Trophoblast cell (in vitro differentiated cells and primary cell): ENCODE measurements at regions not wholly inside any gene's neighbourhood (a gene's known extent, or its start where the extent isn't known, plus 50 kb on each side); places are given as distances from the start of the nearest gene placed in this dataset.

ENCODE experiments used
- DNase-seq, 2 donors: peaks; one replicate each; pipeline ENCODE4 v3.0.0-alpha.2; 2016
- H2AFZ ChIP-seq: 2 replicates; pipeline ENCODE4 v1.6.1; 2013; ENCODE audit warnings: low read length, moderate library complexity, mild to moderate bottlenecking; ENCODE audit not compliant: insufficient read depth, poor library complexity
- H2AK5ac ChIP-seq: 2 replicates; pipeline ENCODE4 v1.6.1; 2013; ENCODE audit warnings: mild to moderate bottlenecking, low read length
- H2BK120ac ChIP-seq: 2 replicates; pipeline ENCODE4 v1.6.1; 2013; ENCODE audit warnings: low read length, mild to moderate bottlenecking, moderate library complexity; ENCODE audit not compliant: insufficient read depth, poor library complexity
- H2BK12ac ChIP-seq: 2 replicates; pipeline ENCODE4 v1.6.1; 2013; ENCODE audit warnings: mild to moderate bottlenecking, low read length, moderate library complexity
- H2BK5ac ChIP-seq: 2 replicates; pipeline ENCODE4 v1.6.1; 2013; ENCODE audit warnings: low read length, low read depth, moderate library complexity, mild to moderate bottlenecking; ENCODE audit not compliant: poor library complexity
- H3K14ac ChIP-seq: 2 replicates; pipeline ENCODE4 v1.6.1; 2013; ENCODE audit warnings: mild to moderate bottlenecking, low read length
- H3K18ac ChIP-seq: 2 replicates; pipeline ENCODE4 v1.6.1; 2013; ENCODE audit warnings: mild to moderate bottlenecking, low read length
- H3K23ac ChIP-seq: 2 replicates; pipeline ENCODE4 v1.6.1; 2013; ENCODE audit warnings: low read length
- H3K27ac ChIP-seq: 2 replicates; pipeline ENCODE4 v1.5.1; 2013; ENCODE audit warnings: low read depth, mild to moderate bottlenecking, inconsistent platforms, low read length, moderate library complexity
- H3K27me3 ChIP-seq: 2 replicates; pipeline ENCODE4 v1.6.1; 2013; ENCODE audit warnings: inconsistent platforms, mild to moderate bottlenecking, low read length, moderate library complexity; ENCODE audit not compliant: insufficient read depth
- H3K36me3 ChIP-seq, 2 experiments: 1 replicate in 1 of 2; 2 replicates in 1 of 2; pipeline ENCODE4 v1.6.1; 2013; ENCODE audit warnings: low read length in 2 of 2, mild to moderate bottlenecking in 2 of 2, moderate library complexity in 1 of 2; ENCODE audit not compliant: insufficient read depth in 2 of 2, control insufficient read depth in 1 of 2
- H3K4ac ChIP-seq: 2 replicates; pipeline ENCODE4 v1.6.1; 2013; ENCODE audit warnings: low read depth, mild to moderate bottlenecking, low read length, moderate library complexity
- H3K4me1 ChIP-seq, 2 experiments: 1 replicate in 1 of 2; 2 replicates in 1 of 2; pipeline ENCODE4 v1.6.1; 2013; ENCODE audit warnings: low read length in 2 of 2, mild to moderate bottlenecking in 2 of 2, moderate library complexity in 1 of 2; ENCODE audit not compliant: insufficient read depth in 2 of 2, control insufficient read depth in 1 of 2
- H3K4me2 ChIP-seq: 2 replicates; pipeline ENCODE4 v1.6.1; 2013; ENCODE audit warnings: inconsistent platforms, mild to moderate bottlenecking, low read length, moderate library complexity
- H3K4me3 ChIP-seq: 2 replicates; pipeline ENCODE4 v1.5.1; 2013; ENCODE audit warnings: mild to moderate bottlenecking, low read depth, low read length, inconsistent platforms
- H3K79me1 ChIP-seq: one replicate; pipeline ENCODE4 v1.6.1; 2013; ENCODE audit warnings: low read length
- H3K79me2 ChIP-seq: 2 replicates; pipeline ENCODE4 v1.6.1; 2013; ENCODE audit warnings: low read length, mild to moderate bottlenecking; ENCODE audit not compliant: control insufficient read depth, insufficient read depth, poor library complexity
- H3K9ac ChIP-seq: 2 replicates; pipeline ENCODE4 v1.6.1; 2013; ENCODE audit warnings: mild to moderate bottlenecking, low read length
- H3K9me3 ChIP-seq: 2 replicates; pipeline ENCODE4 v1.6.1; 2013; ENCODE audit warnings: low read depth, mild to moderate bottlenecking, control low read depth, inconsistent platforms, low read length; ENCODE audit not compliant: insufficient read depth
- H4K12ac ChIP-seq: 2 replicates; pipeline ENCODE4 v1.6.1; 2013; ENCODE audit warnings: low read depth, mild to moderate bottlenecking, low read length, moderate library complexity
- H4K8ac ChIP-seq: 2 replicates; pipeline ENCODE4 v1.6.1; 2013; ENCODE audit warnings: low read depth, mild to moderate bottlenecking, low read length, moderate library complexity
- H4K91ac ChIP-seq: one replicate; pipeline ENCODE4 v1.6.1; 2013; ENCODE audit warnings: low read depth, mild to moderate bottlenecking, low read length, moderate library complexity
- WGBS: extraction: QIAGEN DNeasy Blood & Tissue Kit; methylation state at CpG from one replicate; pipeline ENCODE4 v1.1.7; 2013; ENCODE audit warnings: missing lambda C conversion rate; ENCODE audit not compliant: insufficient read length, insufficient coverage; ENCODE audit errors: extremely low coverage; 5-methylcytosine and 5-hydroxymethylcytosine counted together

- Histone ChIP-seq H4K8ac (no peak overlapping the region), H3K18ac (no peak overlapping the region), H3K4me1 (no peaks in the 10 kb centered on the region), H3K9ac (no peak overlapping the region), H2BK5ac (no peak overlapping the region), H3K23ac (no peak overlapping the region), H2BK12ac (no peak overlapping the region), H4K12ac (no peak overlapping the region), H3K27me3 (no peaks in the 10 kb centered on the region), H3K4me3 (no peak overlapping the region), H2AK5ac (no peak overlapping the region), H3K79me1 (no peaks in the 10 kb centered on the region), H3K36me3 (no peaks in the 10 kb centered on the region), H3K4ac (no peak overlapping the region), H3K14ac (no peak overlapping the region), H3K27ac (no peak overlapping the region), H4K91ac (no peak overlapping the region), H3K9me3 (peaks cover 1% of the 10 kb centered on the region), H3K79me2 (no peaks in the 10 kb centered on the region), H2BK120ac (no peak overlapping the region), H3K4me2 (no peak overlapping the region), H2AFZ (no peak overlapping the region)
- WGBS, result no CpG with 5 or more reads among the region's 3 CpGs
- DNase-seq, result no peak
Observed at GRCh38 chr15:38080651-38081275, 146.3 kb downstream of the TMCO5A start.

GRCh38 chr15:38084289-38084688 lies 149.8 kb downstream of the TMCO5A start:
- H3K36me3 ChIP-seq, result no peaks in the 10 kb centered on the region
- H3K18ac ChIP-seq, result no peak overlapping the region
- H3K14ac ChIP-seq, result no peak overlapping the region
- no peaks in the 10 kb centered on the region for H3K79me1 ChIP-seq
- no peaks in the 10 kb centered on the region for H3K9me3 ChIP-seq
- no peak overlapping the region for H3K23ac ChIP-seq
- H3K9ac ChIP-seq, result no peak overlapping the region
- H4K8ac ChIP-seq, result no peak overlapping the region
- H2BK12ac ChIP-seq, result no peak overlapping the region
- no peak overlapping the region for H2AFZ ChIP-seq
- H3K27me3 ChIP-seq, result no peaks in the 10 kb centered on the region
- no peak overlapping the region for H2BK5ac ChIP-seq
- no peak overlapping the region for H2BK120ac ChIP-seq
- H3K4me1 ChIP-seq, result no peaks in the 10 kb centered on the region
- H3K79me2 ChIP-seq, result no peaks in the 10 kb centered on the region
- no peak for DNase-seq
- no peak overlapping the region for H3K4ac ChIP-seq
- H3K4me3 ChIP-seq, result no peak overlapping the region
- no peak overlapping the region for H4K91ac ChIP-seq
- no peak overlapping the region for H4K12ac ChIP-seq
- H2AK5ac ChIP-seq, result no peak overlapping the region
- H3K27ac ChIP-seq, result no peak overlapping the region
- no peak overlapping the region for H3K4me2 ChIP-seq

GRCh38 chr15:38085114-38085513 lies 150.7 kb downstream of the TMCO5A start:
- Histone ChIP-seq H3K79me2 (no peaks in the 10 kb centered on the region), H4K8ac (no peak overlapping the region), H3K18ac (no peak overlapping the region), H3K4ac (no peak overlapping the region), H2BK12ac (no peak overlapping the region), H3K4me3 (no peak overlapping the region), H3K14ac (no peak overlapping the region), H2BK5ac (no peak overlapping the region), H3K36me3 (no peaks in the 10 kb centered on the region), H2AK5ac (no peak overlapping the region), H2AFZ (no peak overlapping the region), H4K91ac (no peak overlapping the region), H3K9me3 (no peaks in the 10 kb centered on the region), H3K27ac (no peak overlapping the region), H3K4me1 (no peaks in the 10 kb centered on the region), H3K27me3 (no peaks in the 10 kb centered on the region), H4K12ac (no peak overlapping the region), H3K79me1 (no peaks in the 10 kb centered on the region), H3K4me2 (no peak overlapping the region), H3K23ac (no peak overlapping the region), H2BK120ac (no peak overlapping the region), H3K9ac (no peak overlapping the region)
- no peak for DNase-seq
- no CpG with 5 or more reads among the region's 7 CpGs for WGBS

GRCh38 chr15:38085931-38086568 lies 151.6 kb downstream of the TMCO5A start:
- no peak overlapping the region for H3K4me2 ChIP-seq
- no peak overlapping the region for H3K4ac ChIP-seq
- no peak overlapping the region for H3K4me3 ChIP-seq
- H3K27ac ChIP-seq, result no peak overlapping the region
- no peak overlapping the region for H2AK5ac ChIP-seq
- no peak overlapping the region for H4K91ac ChIP-seq
- no peak for DNase-seq
- H3K36me3 ChIP-seq, result no peaks in the 10 kb centered on the region
- no peaks in the 10 kb centered on the region for H3K27me3 ChIP-seq
- H2BK120ac ChIP-seq, result no peak overlapping the region
- no peak overlapping the region for H4K12ac ChIP-seq
- no peak overlapping the region for H3K14ac ChIP-seq
- H4K8ac ChIP-seq, result no peak overlapping the region
- H3K79me1 ChIP-seq, result no peaks in the 10 kb centered on the region
- no peak overlapping the region for H3K23ac ChIP-seq
- H3K18ac ChIP-seq, result no peak overlapping the region
- H2BK5ac ChIP-seq, result no peak overlapping the region
- H3K9ac ChIP-seq, result no peak overlapping the region
- H2BK12ac ChIP-seq, result no peak overlapping the region
- WGBS, result no CpG with 5 or more reads among the region's 1 CpG
- H3K79me2 ChIP-seq, result no peaks in the 10 kb centered on the region
- H2AFZ ChIP-seq, result no peak overlapping the region
- no peaks in the 10 kb centered on the region for H3K4me1 ChIP-seq
- no peaks in the 10 kb centered on the region for H3K9me3 ChIP-seq
